RWPE2 (cell line): ENCODE measurements at regions not wholly inside any gene's neighbourhood (a gene's known extent, or its start where the extent isn't known, plus 50 kb on each side); places are given as distances from the start of the nearest gene placed in this dataset.

ENCODE experiments used
- ATAC-seq: fragments of 200-7000 bp; cut with Tn5 transposase; 3 replicates; pipeline ENCODE4 v1.9.1; 2021; ENCODE audit warnings: low read depth
- DNase-seq: peaks from one replicate; pipeline ENCODE4 v3.0.0-alpha.2; 2020; ENCODE audit warnings: low spot score
- H3K27ac ChIP-seq: fragments of 450-650 bp; 2 replicates; pipeline ENCODE4 v1.5.1; 2017; ENCODE audit warnings: mild to moderate bottlenecking; ENCODE audit not compliant: poor library complexity, severe bottlenecking
- H3K27me3 ChIP-seq: fragments of 250-450 bp; sonication (Bioruptor Pico); 2 replicates; pipeline ENCODE4 v1.5.1; 2021; ENCODE audit warnings: mild to moderate bottlenecking, moderate library complexity; ENCODE audit not compliant: insufficient read depth, poor library complexity, severe bottlenecking
- H3K36me3 ChIP-seq: fragments of 250-450 bp; sonication (Bioruptor Pico); 2 replicates; pipeline ENCODE4 v1.5.1; 2020; ENCODE audit warnings: low read depth, mild to moderate bottlenecking, moderate library complexity
- H3K4me1 ChIP-seq: fragments of 250-450 bp; sonication (Bioruptor Pico); 2 replicates; pipeline ENCODE4 v1.5.1; 2021; ENCODE audit warnings: mild to moderate bottlenecking, moderate library complexity; ENCODE audit not compliant: insufficient read depth, poor library complexity, severe bottlenecking
- H3K4me3 ChIP-seq: fragments of 250-450 bp; sonication (Bioruptor Pico); 2 replicates; pipeline ENCODE4 v1.5.1; 2021; ENCODE audit warnings: mild to moderate bottlenecking, moderate library complexity; ENCODE audit not compliant: severe bottlenecking
- H3K9me3 ChIP-seq: fragments of 250-450 bp; sonication (Bioruptor Pico); 2 replicates; pipeline ENCODE4 v1.5.1; 2021; ENCODE audit warnings: mild to moderate bottlenecking, moderate library complexity; ENCODE audit not compliant: severe bottlenecking
- TF ChIP-seq, protein P1 (sequence below): fragments of 450-650 bp; IDR thresholded peaks from one replicate; pipeline ENCODE4 v1.5.1; 2017; ENCODE audit warnings: mild to moderate bottlenecking, moderate library complexity; ENCODE audit not compliant: poor library complexity, severe bottlenecking

DNA sequence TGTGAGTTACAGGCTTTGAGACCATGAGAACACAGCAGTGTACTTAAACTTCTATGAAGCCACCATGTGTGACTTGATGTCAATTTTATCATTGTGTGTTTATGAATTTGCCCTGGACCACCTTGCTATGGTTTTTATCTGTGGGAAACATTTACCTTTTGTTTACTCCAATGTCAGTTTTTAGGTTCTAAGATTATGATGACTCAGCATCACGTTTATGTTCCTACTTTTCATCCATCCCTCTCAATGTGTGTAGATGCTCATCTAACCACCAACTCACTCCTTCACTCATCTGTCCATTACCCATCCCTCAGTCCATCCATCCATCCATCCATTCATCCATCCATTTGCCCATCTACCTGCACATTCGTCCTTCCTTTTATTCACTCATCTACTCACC, 338.8 kb downstream of the MIAT start:
- DNase-seq: no peak
- Histone ChIP-seq H3K4me3 (no peak overlapping the region), H3K4me1 (no peaks in the 10 kb centered on the region), H3K27me3 (no peaks in the 10 kb centered on the region), H3K9me3 (no peaks in the 10 kb centered on the region), H3K27ac (no peak overlapping the region), H3K36me3 (no peaks in the 10 kb centered on the region)
- TF ChIP-seq, protein P1, sequence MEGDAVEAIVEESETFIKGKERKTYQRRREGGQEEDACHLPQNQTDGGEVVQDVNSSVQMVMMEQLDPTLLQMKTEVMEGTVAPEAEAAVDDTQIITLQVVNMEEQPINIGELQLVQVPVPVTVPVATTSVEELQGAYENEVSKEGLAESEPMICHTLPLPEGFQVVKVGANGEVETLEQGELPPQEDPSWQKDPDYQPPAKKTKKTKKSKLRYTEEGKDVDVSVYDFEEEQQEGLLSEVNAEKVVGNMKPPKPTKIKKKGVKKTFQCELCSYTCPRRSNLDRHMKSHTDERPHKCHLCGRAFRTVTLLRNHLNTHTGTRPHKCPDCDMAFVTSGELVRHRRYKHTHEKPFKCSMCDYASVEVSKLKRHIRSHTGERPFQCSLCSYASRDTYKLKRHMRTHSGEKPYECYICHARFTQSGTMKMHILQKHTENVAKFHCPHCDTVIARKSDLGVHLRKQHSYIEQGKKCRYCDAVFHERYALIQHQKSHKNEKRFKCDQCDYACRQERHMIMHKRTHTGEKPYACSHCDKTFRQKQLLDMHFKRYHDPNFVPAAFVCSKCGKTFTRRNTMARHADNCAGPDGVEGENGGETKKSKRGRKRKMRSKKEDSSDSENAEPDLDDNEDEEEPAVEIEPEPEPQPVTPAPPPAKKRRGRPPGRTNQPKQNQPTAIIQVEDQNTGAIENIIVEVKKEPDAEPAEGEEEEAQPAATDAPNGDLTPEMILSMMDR: no peak
- no peak for ATAC-seq

DNA sequence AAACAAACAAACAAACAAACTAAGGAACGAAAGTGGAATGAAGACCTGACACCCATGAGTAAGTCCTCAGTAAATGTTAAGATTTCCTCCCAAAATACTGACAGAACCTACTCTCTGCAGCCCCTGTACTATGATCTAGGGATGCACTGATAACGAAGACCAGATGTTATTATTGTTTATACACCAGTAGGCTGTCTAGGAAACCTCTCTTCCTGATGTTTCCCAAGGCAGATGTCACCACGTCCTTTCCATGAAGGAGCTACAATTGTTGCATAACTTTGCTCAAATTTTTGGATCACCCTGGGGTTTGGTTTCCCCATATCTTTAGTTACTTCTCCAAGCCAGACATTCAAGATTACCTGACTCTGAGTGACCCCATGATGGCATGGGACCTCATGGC, 340.7 kb downstream of the MIAT start:
- no peak for ATAC-seq
- Histone ChIP-seq H3K4me1 (no peaks in the 10 kb centered on the region), H3K36me3 (no peaks in the 10 kb centered on the region)

DNA sequence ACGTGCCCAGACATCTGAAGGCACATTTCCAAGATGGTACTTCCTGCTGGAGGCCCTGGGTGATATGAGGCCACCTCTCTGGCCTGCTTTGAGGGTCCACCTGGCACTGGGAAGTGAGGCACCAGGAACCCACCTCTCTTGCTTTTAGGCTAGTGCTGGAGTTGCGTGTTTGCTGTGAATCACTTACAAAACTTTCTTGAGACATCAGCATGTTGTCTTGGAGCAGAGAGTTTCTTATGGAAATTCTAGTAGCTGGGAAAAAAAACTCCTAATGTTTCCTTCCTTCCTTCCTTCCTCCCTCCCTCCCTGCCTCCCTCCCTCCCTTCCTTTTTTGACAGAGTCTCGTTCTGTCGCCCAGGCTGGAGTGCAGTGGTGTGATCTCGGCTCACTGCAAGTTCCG, 341.3 kb downstream of the MIAT start:
- Histone ChIP-seq H3K27me3 (no peaks in the 10 kb centered on the region), H3K4me1 (no peaks in the 10 kb centered on the region), H3K4me3 (no peak overlapping the region), H3K36me3 (no peaks in the 10 kb centered on the region), H3K27ac (no peak overlapping the region), H3K9me3 (no peaks in the 10 kb centered on the region)
- TF ChIP-seq, protein P1: no peak
- ATAC-seq (no peak), DNase-seq (no peak)

More for the DNA sequence above, 340.7 kb downstream of the MIAT start:
- Histone ChIP-seq H3K27ac (no peak overlapping the region), H3K4me3 (no peak overlapping the region), H3K27me3 (no peaks in the 10 kb centered on the region), H3K9me3 (no peaks in the 10 kb centered on the region)
- DNase-seq: no peak
- TF ChIP-seq, protein P1: no peak

DNA sequence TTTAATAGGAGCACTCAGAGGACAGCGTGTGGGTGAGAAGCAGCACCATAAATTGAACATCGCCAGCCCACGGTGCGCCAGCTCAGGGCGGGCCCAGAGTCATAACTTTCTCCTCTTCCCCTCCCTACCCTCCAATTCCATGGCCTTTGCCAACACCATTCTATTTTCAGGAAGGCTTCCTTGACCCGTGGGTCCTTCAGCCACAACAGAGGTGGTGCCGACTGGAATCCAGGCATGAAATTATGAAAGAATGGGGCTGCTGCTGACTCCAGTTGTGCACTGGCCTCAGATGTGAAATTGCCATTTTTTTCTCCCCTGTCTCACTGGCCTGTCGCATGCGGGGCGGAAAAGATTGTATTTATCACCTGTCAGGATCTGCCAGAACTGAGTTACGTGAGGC, 345.9 kb downstream of the MIAT start:
- Histone ChIP-seq H3K4me1 (no peaks in the 10 kb centered on the region), H3K9me3 (no peaks in the 10 kb centered on the region), H3K36me3 (no peaks in the 10 kb centered on the region), H3K4me3 (no peak overlapping the region), H3K27ac (no peak overlapping the region), H3K27me3 (peaks cover 5% of the 10 kb centered on the region)
- no peak for ATAC-seq
- TF ChIP-seq, protein P1: no peak
- DNase-seq: no peak

DNA sequence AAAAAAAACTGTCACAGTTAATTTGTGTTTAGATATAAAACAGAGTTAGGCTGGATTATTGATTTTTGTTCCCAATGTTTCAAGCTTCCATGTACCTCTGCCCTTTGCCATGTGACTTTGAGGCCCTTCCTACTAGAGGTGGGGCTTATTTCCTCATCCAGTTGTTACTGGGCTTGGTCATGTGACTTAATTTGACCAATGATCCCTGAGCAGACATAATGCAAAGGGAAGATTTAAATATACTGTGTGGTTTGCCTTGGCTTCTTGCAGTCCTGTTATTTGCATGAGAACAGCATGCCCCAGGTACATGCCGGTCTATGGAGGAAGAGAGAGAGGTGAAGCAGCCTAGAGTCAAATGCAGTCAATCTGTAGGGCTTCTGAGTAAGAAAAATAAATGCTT, 347.0 kb downstream of the MIAT start:
- ATAC-seq (no peak), DNase-seq (no peak)
- Histone ChIP-seq H3K27me3 (peaks cover 5% of the 10 kb centered on the region), H3K9me3 (no peaks in the 10 kb centered on the region), H3K4me3 (no peak overlapping the region), H3K27ac (no peak overlapping the region), H3K36me3 (no peaks in the 10 kb centered on the region), H3K4me1 (no peaks in the 10 kb centered on the region)
- TF ChIP-seq, protein P1: no peak
